ENCODE measurements at regions not wholly inside any gene's neighbourhood (a gene's known extent, or its start where the extent isn't known, plus 50 kb on each side); places are given as distances from the start of the nearest gene placed in this dataset.

GRCh38 chr1:192418552-192419285, 101.9 kb downstream of the RGS21 start:
- Histone ChIP-seq H3K36me3 (ENCODE audit: control insufficient read depth in 3 of 3, insufficient read depth in 3 of 3, low read length in 3 of 3) (no peaks in the 10 kb centered on the region), H3K4me3 (ENCODE audit: low read length in 3 of 3) (no peak overlapping the region), H3K9me3 (ENCODE audit: control insufficient read depth in 3 of 3, low read length in 3 of 3) (no peaks in the 10 kb centered on the region), H3K4me1 (ENCODE audit: control insufficient read depth in 3 of 3, insufficient read depth in 3 of 3, low read length in 3 of 3) (no peaks in the 10 kb centered on the region), H3K9ac (ENCODE audit: low read depth in 1 of 3, low read length in 3 of 3) (no peak overlapping the region), H3K27me3 (ENCODE audit: control insufficient read depth in 3 of 3, insufficient read depth in 3 of 3, low read length in 3 of 3) (no peaks in the 10 kb centered on the region), H3K27ac (ENCODE audit: low read depth, low read length) (no peak overlapping the region)

DNA sequence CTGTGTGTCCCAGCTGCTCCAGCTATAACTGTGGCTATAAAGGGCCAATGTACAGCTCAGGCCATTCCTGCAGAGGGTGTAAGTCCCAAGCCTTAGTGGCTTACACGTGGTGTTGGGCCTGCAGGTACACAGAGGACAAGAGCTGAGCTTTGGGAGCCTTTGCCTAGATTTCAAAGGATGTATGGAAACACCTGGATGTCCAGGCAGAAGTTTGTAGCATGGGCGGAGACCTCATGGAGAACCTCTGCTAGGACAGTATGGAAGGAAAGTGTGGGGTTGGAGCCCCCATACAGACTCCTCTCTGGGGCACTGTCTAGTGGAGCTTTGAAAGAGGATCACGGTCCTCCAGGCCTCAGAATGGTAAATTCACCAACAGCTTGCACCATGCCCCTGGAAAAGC, 113.9 kb downstream of the RGS21 start:
- H3K4me3 ChIP-seq (ENCODE audit: low read length in 3 of 3) = no peak overlapping the region
- no peaks in the 10 kb centered on the region for H3K36me3 ChIP-seq (ENCODE audit: control insufficient read depth in 3 of 3, insufficient read depth in 3 of 3, low read length in 3 of 3)
- H3K27me3 ChIP-seq (ENCODE audit: control insufficient read depth in 3 of 3, insufficient read depth in 3 of 3, low read length in 3 of 3) = no peaks in the 10 kb centered on the region
- H3K4me1 ChIP-seq (ENCODE audit: control insufficient read depth in 3 of 3, insufficient read depth in 3 of 3, low read length in 3 of 3) = no peaks in the 10 kb centered on the region
- peaks cover 0 to 3% (median 0%) of the 10 kb centered on the region in 3 donors for H3K9me3 ChIP-seq (ENCODE audit: control insufficient read depth in 3 of 3, low read length in 3 of 3)
- no peak overlapping the region for H3K27ac ChIP-seq (ENCODE audit: low read depth, low read length)
- no peak overlapping the region for H3K9ac ChIP-seq (ENCODE audit: low read depth in 1 of 3, low read length in 3 of 3)

DNA sequence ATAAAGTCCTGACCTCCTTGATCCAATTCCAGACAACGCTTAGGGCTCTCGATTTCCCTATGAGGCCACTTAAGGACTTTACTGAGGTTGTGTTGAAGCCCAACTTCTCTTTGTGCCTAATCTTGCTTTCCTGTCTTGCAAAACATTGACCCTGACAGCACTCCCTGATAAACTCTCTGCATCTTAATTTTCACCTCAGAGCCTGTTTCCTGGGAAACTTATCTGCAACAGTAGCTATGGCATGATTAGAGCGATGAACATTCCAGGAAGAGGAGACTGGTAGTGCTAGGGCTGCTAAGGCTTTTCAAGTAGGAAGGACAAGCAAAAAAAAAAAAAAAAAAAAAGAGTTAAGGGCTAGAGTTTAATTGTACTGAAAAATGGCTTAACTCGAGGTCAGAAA, 118.9 kb downstream of the RGS21 start:
- Histone ChIP-seq H3K9me3 (ENCODE audit: control insufficient read depth in 3 of 3, low read length in 3 of 3) (peaks cover 0 to 3% (median 0%) of the 10 kb centered on the region in 3 donors), H3K36me3 (ENCODE audit: control insufficient read depth in 3 of 3, insufficient read depth in 3 of 3, low read length in 3 of 3) (no peaks in the 10 kb centered on the region), H3K9ac (ENCODE audit: low read depth in 1 of 3, low read length in 3 of 3) (no peak overlapping the region), H3K4me3 (ENCODE audit: low read length in 3 of 3) (no peak overlapping the region), H3K27ac (ENCODE audit: low read depth, low read length) (no peak overlapping the region), H3K4me1 (ENCODE audit: control insufficient read depth in 3 of 3, insufficient read depth in 3 of 3, low read length in 3 of 3) (no peaks in the 10 kb centered on the region), H3K27me3 (ENCODE audit: control insufficient read depth in 3 of 3, insufficient read depth in 3 of 3, low read length in 3 of 3) (no peaks in the 10 kb centered on the region)

- Histone ChIP-seq H3K9ac (ENCODE audit: low read depth in 1 of 3, low read length in 3 of 3) (no peak overlapping the region), H3K4me3 (ENCODE audit: low read length in 3 of 3) (no peak overlapping the region), H3K9me3 (ENCODE audit: control insufficient read depth in 3 of 3, low read length in 3 of 3) (no peaks in the 10 kb centered on the region), H3K36me3 (ENCODE audit: control insufficient read depth in 3 of 3, insufficient read depth in 3 of 3, low read length in 3 of 3) (no peaks in the 10 kb centered on the region), H3K27ac (ENCODE audit: low read depth, low read length) (no peak overlapping the region), H3K27me3 (ENCODE audit: control insufficient read depth in 3 of 3, insufficient read depth in 3 of 3, low read length in 3 of 3) (no peaks in the 10 kb centered on the region), H3K4me1 (ENCODE audit: control insufficient read depth in 3 of 3, insufficient read depth in 3 of 3, low read length in 3 of 3) (no peaks in the 10 kb centered on the region)
These were observed 119.8 kb downstream of the RGS21 start for GRCh38 chr1:192436441-192437078.

- H3K9ac ChIP-seq (ENCODE audit: low read depth in 1 of 3, low read length in 3 of 3) = no peak overlapping the region
These were observed 121.9 kb downstream of the RGS21 start for GRCh38 chr1:192438737-192439136.

DNA sequence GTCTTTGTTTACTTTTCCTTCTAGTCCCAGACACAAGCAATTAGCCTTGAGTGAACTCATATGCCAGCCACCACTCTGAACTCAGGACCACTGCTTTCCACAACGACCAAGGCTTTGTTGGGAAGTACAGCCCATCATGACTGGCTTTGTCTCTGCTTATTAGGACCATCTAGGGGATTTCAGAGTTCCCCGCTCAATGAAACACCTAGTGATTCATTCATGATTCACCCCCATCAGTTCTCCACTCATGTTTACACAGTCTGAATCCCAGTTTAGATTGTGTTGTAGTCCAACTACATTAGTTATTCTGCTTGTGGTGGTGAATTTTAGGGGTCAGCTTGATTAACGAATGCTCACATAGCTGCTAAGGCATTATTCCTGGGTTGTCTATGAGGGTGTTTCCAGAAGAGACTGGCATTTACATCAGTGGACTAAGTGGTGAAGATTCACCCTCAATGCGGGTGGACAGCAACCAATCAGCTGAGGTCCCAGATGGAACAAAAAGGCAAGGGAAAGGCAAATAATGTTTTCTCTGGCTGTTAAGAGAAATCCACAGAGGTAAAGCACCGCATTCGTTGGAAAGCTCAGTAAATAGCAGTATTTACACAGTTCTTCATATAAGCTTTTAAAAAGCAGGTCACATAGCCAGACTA, 122.7 kb downstream of the RGS21 start:
- Histone ChIP-seq H3K27me3 (ENCODE audit: control insufficient read depth in 3 of 3, insufficient read depth in 3 of 3, low read length in 3 of 3) (no peaks in the 10 kb centered on the region), H3K9ac (ENCODE audit: low read depth in 1 of 3, low read length in 3 of 3) (no peak overlapping the region), H3K27ac (ENCODE audit: low read depth, low read length) (no peak overlapping the region), H3K4me3 (ENCODE audit: low read length in 3 of 3) (no peak overlapping the region), H3K36me3 (ENCODE audit: control insufficient read depth in 3 of 3, insufficient read depth in 3 of 3, low read length in 3 of 3) (no peaks in the 10 kb centered on the region), H3K4me1 (ENCODE audit: control insufficient read depth in 3 of 3, insufficient read depth in 3 of 3, low read length in 3 of 3) (no peaks in the 10 kb centered on the region), H3K9me3 (ENCODE audit: control insufficient read depth in 3 of 3, low read length in 3 of 3) (no peaks in the 10 kb centered on the region)

More at GRCh38 chr1:192438737-192439136, 121.9 kb downstream of the RGS21 start:
- Histone ChIP-seq H3K4me3 (ENCODE audit: low read length in 3 of 3) (no peak overlapping the region), H3K9me3 (ENCODE audit: control insufficient read depth in 3 of 3, low read length in 3 of 3) (no peaks in the 10 kb centered on the region), H3K4me1 (ENCODE audit: control insufficient read depth in 3 of 3, insufficient read depth in 3 of 3, low read length in 3 of 3) (no peaks in the 10 kb centered on the region), H3K27me3 (ENCODE audit: control insufficient read depth in 3 of 3, insufficient read depth in 3 of 3, low read length in 3 of 3) (no peaks in the 10 kb centered on the region), H3K36me3 (ENCODE audit: control insufficient read depth in 3 of 3, insufficient read depth in 3 of 3, low read length in 3 of 3) (no peaks in the 10 kb centered on the region), H3K27ac (ENCODE audit: low read depth, low read length) (no peak overlapping the region)

DNA sequence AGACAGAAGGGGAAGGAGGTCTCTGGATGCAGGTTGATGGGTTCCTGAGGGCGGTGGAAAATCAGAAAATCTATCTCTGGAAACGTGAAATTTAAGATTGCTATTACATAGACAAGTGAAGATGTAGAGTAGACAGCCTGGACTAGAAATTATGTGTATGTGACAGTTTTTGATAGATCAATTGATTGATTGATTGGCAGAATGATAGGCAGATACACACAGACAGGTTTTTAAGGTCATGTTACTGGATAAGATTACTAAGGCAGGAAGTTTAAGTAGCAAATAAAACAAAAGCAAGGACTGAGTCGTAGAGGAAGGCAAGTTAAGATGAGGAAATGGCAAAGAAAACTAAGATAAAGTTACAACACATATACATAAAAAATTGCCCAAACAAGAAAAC, 124.7 kb downstream of the RGS21 start:
- Histone ChIP-seq H3K4me1 (ENCODE audit: control insufficient read depth in 3 of 3, insufficient read depth in 3 of 3, low read length in 3 of 3) (no peaks in the 10 kb centered on the region), H3K27ac (ENCODE audit: low read depth, low read length) (no peak overlapping the region), H3K4me3 (ENCODE audit: low read length in 3 of 3) (no peak overlapping the region), H3K9ac (ENCODE audit: low read depth in 1 of 3, low read length in 3 of 3) (no peak overlapping the region), H3K9me3 (ENCODE audit: control insufficient read depth in 3 of 3, low read length in 3 of 3) (no peaks in the 10 kb centered on the region), H3K27me3 (ENCODE audit: control insufficient read depth in 3 of 3, insufficient read depth in 3 of 3, low read length in 3 of 3) (no peaks in the 10 kb centered on the region), H3K36me3 (ENCODE audit: control insufficient read depth in 3 of 3, insufficient read depth in 3 of 3, low read length in 3 of 3) (no peaks in the 10 kb centered on the region)

- no peaks in the 10 kb centered on the region for H3K36me3 ChIP-seq (ENCODE audit: control insufficient read depth in 3 of 3, insufficient read depth in 3 of 3, low read length in 3 of 3)
These were observed 125.9 kb downstream of the RGS21 start for GRCh38 chr1:192442736-192443135.

DNA sequence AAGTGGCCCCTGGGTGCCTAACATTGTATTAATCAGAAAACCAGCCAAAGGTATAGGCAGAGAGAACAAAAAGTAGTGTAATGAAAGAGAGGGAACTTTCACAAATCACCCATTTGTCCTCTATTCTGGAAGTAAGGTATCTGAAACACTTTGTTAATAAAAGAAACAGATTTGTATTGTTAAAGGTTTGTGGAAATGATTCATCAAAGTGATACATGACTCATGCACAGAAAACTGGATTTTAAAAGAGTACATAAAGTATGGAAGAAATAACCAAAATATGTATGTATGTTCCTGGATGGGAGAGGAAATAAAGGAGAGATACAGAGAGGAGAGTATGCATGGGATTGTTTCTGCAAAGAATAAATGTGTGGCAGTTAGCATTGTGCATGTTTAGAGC, 126.8 kb downstream of the RGS21 start:
- Histone ChIP-seq H3K36me3 (ENCODE audit: control insufficient read depth in 3 of 3, insufficient read depth in 3 of 3, low read length in 3 of 3) (no peaks in the 10 kb centered on the region), H3K4me1 (ENCODE audit: control insufficient read depth in 3 of 3, insufficient read depth in 3 of 3, low read length in 3 of 3) (no peaks in the 10 kb centered on the region), H3K27ac (ENCODE audit: low read depth, low read length) (no peak overlapping the region), H3K9ac (ENCODE audit: low read depth in 1 of 3, low read length in 3 of 3) (no peak overlapping the region), H3K4me3 (ENCODE audit: low read length in 3 of 3) (no peak overlapping the region), H3K27me3 (ENCODE audit: control insufficient read depth in 3 of 3, insufficient read depth in 3 of 3, low read length in 3 of 3) (no peaks in the 10 kb centered on the region), H3K9me3 (ENCODE audit: control insufficient read depth in 3 of 3, low read length in 3 of 3) (no peaks in the 10 kb centered on the region)

More at GRCh38 chr1:192442736-192443135, 125.9 kb downstream of the RGS21 start:
- no peaks in the 10 kb centered on the region for H3K9me3 ChIP-seq (ENCODE audit: control insufficient read depth in 3 of 3, low read length in 3 of 3)
- H3K27ac ChIP-seq (ENCODE audit: low read depth, low read length) = no peak overlapping the region
- no peaks in the 10 kb centered on the region for H3K27me3 ChIP-seq (ENCODE audit: control insufficient read depth in 3 of 3, insufficient read depth in 3 of 3, low read length in 3 of 3)
- no peak overlapping the region for H3K4me3 ChIP-seq (ENCODE audit: low read length in 3 of 3)
- H3K4me1 ChIP-seq (ENCODE audit: control insufficient read depth in 3 of 3, insufficient read depth in 3 of 3, low read length in 3 of 3) = no peaks in the 10 kb centered on the region
- no peak overlapping the region for H3K9ac ChIP-seq (ENCODE audit: low read depth in 1 of 3, low read length in 3 of 3)

GRCh38 chr1:192445241-192445640, 128.4 kb downstream of the RGS21 start:
- H3K4me3 ChIP-seq (ENCODE audit: low read length in 3 of 3) = no peak overlapping the region

More at GRCh38 chr1:192445241-192445640, 128.4 kb downstream of the RGS21 start:
- H3K27me3 ChIP-seq (ENCODE audit: control insufficient read depth in 3 of 3, insufficient read depth in 3 of 3, low read length in 3 of 3) = no peaks in the 10 kb centered on the region
- no peaks in the 10 kb centered on the region for H3K9me3 ChIP-seq (ENCODE audit: control insufficient read depth in 3 of 3, low read length in 3 of 3)
- no peaks in the 10 kb centered on the region for H3K4me1 ChIP-seq (ENCODE audit: control insufficient read depth in 3 of 3, insufficient read depth in 3 of 3, low read length in 3 of 3)
- no peak overlapping the region for H3K27ac ChIP-seq (ENCODE audit: low read depth, low read length)
- no peak overlapping the region for H3K9ac ChIP-seq (ENCODE audit: low read depth in 1 of 3, low read length in 3 of 3)
- H3K36me3 ChIP-seq (ENCODE audit: control insufficient read depth in 3 of 3, insufficient read depth in 3 of 3, low read length in 3 of 3) = no peaks in the 10 kb centered on the region
